ENCODE measurements at regions not wholly inside any gene's neighbourhood (a gene's known extent, or its start where the extent isn't known, plus 50 kb on each side); places are given as distances from the start of the nearest gene placed in this dataset.
"Not testable (repeated sequence)": the region's sequence is repeated elsewhere in the genome, so short reads cannot be mapped to it uniquely, and the experiment has no call there.

- H3K27me3 ChIP-seq (ENCODE audit: low read depth); in situ Hi-C loops (cut with MboI; ENCODE audit: low sequenced_read_pairs); H3K36me3 ChIP-seq (replicated peaks); H3K9me3 ChIP-seq; DNase-seq (ENCODE audit: low spot score in 2 of 2); H3K4me1 ChIP-seq; H3K4me3 ChIP-seq: not testable (repeated sequence)
These were observed 85.7 kb downstream of the POTEM start for GRCh38 chr14:19052977-19053376.

DNA sequence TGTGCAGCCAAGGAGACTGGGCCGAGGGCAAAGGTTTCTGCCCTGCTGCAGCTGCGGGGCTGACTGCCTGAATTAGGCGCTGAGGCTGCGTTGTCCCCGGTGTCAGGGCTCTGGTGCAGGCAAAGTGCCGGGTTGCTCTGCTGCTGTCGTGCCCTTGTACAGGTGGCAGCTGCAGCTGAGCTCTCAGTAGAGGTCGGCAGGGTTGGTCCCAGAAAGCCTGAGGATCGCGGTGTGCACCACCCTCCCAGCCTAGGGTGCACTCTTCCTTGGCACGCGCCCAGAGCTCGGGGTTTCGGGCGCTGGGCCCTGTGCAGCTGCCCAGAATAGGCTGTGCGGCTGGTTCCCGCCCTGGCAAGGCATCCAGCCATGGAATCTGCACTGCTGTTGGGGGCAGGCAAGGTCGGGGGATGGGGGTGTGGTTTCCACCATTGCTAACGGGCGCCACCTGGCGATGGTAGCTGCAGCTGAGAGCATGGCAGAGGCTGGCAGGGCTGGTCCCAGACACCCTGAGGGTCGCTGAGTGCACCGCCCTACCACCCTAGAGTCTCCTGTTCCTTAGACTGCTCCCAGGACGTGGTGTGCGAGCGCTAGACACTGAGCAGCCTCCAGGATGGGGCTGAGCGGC is 86.3 kb downstream of the POTEM start:
- H3K36me3 ChIP-seq (replicated peaks); DNase-seq (ENCODE audit: low spot score in 2 of 2); H3K27me3 ChIP-seq (ENCODE audit: low read depth); in situ Hi-C loops (cut with MboI; ENCODE audit: low sequenced_read_pairs); H3K4me1 ChIP-seq; H3K4me3 ChIP-seq; H3K9me3 ChIP-seq: not testable (repeated sequence)

GRCh38 chr14:19054108-19054721 is 87.0 kb downstream of the POTEM start:
- H3K4me3 ChIP-seq; in situ Hi-C loops (cut with MboI; ENCODE audit: low sequenced_read_pairs); H3K4me1 ChIP-seq; H3K36me3 ChIP-seq (replicated peaks); H3K27me3 ChIP-seq (ENCODE audit: low read depth); H3K9me3 ChIP-seq; DNase-seq (ENCODE audit: low spot score in 2 of 2): not testable (repeated sequence)

GRCh38 chr14:19054934-19055333 is 87.7 kb downstream of the POTEM start:
- H3K9me3 ChIP-seq; H3K4me3 ChIP-seq; H3K4me1 ChIP-seq; in situ Hi-C loops (cut with MboI; ENCODE audit: low sequenced_read_pairs); DNase-seq (ENCODE audit: low spot score in 2 of 2); H3K36me3 ChIP-seq (replicated peaks); H3K27me3 ChIP-seq (ENCODE audit: low read depth): not testable (repeated sequence)

- DNase-seq (ENCODE audit: low spot score in 2 of 2); H3K9me3 ChIP-seq; H3K27me3 ChIP-seq (ENCODE audit: low read depth); in situ Hi-C loops (cut with MboI; ENCODE audit: low sequenced_read_pairs); H3K4me3 ChIP-seq; H3K4me1 ChIP-seq; H3K36me3 ChIP-seq (replicated peaks): not testable (repeated sequence)
These were observed 91.8 kb downstream of the POTEM start for GRCh38 chr14:19059066-19059465.

GRCh38 chr14:19061689-19062450 is 94.6 kb downstream of the POTEM start:
- H3K4me1 ChIP-seq; DNase-seq (ENCODE audit: low spot score in 2 of 2); H3K9me3 ChIP-seq; H3K4me3 ChIP-seq; H3K36me3 ChIP-seq (replicated peaks); in situ Hi-C loops (cut with MboI; ENCODE audit: low sequenced_read_pairs); H3K27me3 ChIP-seq (ENCODE audit: low read depth): not testable (repeated sequence)

- DNase-seq (ENCODE audit: low spot score in 2 of 2); H3K9me3 ChIP-seq; in situ Hi-C loops (cut with MboI; ENCODE audit: low sequenced_read_pairs): not testable (repeated sequence)
These were observed 101.7 kb downstream of the POTEM start for GRCh38 chr14:19068957-19069356.

DNA sequence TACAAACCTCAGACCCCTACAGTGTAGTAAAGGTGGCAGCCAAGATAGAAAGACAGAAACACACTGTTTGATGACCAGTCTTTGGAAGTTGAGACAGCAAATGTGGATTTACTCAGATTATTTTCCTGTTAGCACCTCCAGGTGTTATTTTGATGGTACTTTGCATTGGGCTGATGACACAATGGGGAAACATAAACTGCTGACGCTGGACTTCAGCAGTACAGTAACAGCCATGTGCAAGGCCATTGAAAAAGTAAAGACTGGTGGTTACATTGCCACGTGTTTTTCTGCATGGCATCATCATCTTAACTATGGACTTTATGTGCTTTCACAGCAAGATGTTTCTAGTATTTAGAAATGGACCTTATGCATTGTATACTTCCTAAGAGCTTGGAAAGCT is 105.3 kb downstream of the POTEM start:
- DNase-seq (ENCODE audit: low spot score in 2 of 2); H3K27me3 ChIP-seq (ENCODE audit: low read depth); H3K4me1 ChIP-seq; in situ Hi-C loops (cut with MboI; ENCODE audit: low sequenced_read_pairs); H3K4me3 ChIP-seq; H3K36me3 ChIP-seq (replicated peaks); H3K9me3 ChIP-seq: not testable (repeated sequence)

More at GRCh38 chr14:19068957-19069356, 101.7 kb downstream of the POTEM start:
- H3K4me1 ChIP-seq; H3K27me3 ChIP-seq (ENCODE audit: low read depth); H3K36me3 ChIP-seq (replicated peaks); H3K4me3 ChIP-seq: not testable (repeated sequence)

- H3K36me3 ChIP-seq (replicated peaks); H3K27me3 ChIP-seq (ENCODE audit: low read depth); H3K9me3 ChIP-seq; H3K4me3 ChIP-seq; DNase-seq (ENCODE audit: low spot score in 2 of 2); H3K4me1 ChIP-seq; in situ Hi-C loops (cut with MboI; ENCODE audit: low sequenced_read_pairs): not testable (repeated sequence)
These were observed 121.4 kb downstream of the POTEM start for GRCh38 chr14:19088632-19089031.

- H3K27me3 ChIP-seq (ENCODE audit: low read depth); in situ Hi-C loops (cut with MboI; ENCODE audit: low sequenced_read_pairs); H3K4me1 ChIP-seq; H3K4me3 ChIP-seq; H3K36me3 ChIP-seq (replicated peaks); H3K9me3 ChIP-seq; DNase-seq (ENCODE audit: low spot score in 2 of 2): not testable (repeated sequence)
These were observed 126.0 kb downstream of the POTEM start for GRCh38 chr14:19093227-19093626.

DNA sequence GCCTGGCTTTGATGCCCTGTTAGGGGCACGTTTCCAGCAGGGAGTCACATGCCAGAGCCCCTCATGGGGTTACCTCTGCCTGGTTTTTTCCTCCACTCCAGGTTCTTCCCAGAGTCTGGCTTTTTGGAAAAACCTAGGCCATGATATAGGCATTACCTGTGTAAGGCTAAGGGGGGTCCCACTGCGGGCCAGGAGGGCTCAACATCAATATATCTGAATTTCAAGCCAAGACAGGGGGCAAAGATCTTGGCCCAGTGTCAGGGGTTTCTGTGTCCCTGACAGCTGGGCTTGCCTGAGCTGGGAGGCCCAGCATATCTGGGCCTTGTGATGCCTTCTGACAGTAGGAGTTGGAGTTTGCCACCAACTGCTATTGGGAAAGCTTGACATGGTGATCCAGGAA is 127.5 kb downstream of the POTEM start:
- in situ Hi-C loops (cut with MboI; ENCODE audit: low sequenced_read_pairs) = not testable (repeated sequence)

GRCh38 chr14:19095167-19095566 is 127.9 kb downstream of the POTEM start:
- DNase-seq (ENCODE audit: low spot score in 2 of 2); H3K36me3 ChIP-seq (replicated peaks); H3K27me3 ChIP-seq (ENCODE audit: low read depth); H3K9me3 ChIP-seq; H3K4me3 ChIP-seq; H3K4me1 ChIP-seq; in situ Hi-C loops (cut with MboI; ENCODE audit: low sequenced_read_pairs): not testable (repeated sequence)

More for the DNA sequence above, 127.5 kb downstream of the POTEM start:
- H3K4me1 ChIP-seq; DNase-seq (ENCODE audit: low spot score in 2 of 2); H3K4me3 ChIP-seq; H3K36me3 ChIP-seq (replicated peaks); H3K27me3 ChIP-seq (ENCODE audit: low read depth); H3K9me3 ChIP-seq: not testable (repeated sequence)

DNA sequence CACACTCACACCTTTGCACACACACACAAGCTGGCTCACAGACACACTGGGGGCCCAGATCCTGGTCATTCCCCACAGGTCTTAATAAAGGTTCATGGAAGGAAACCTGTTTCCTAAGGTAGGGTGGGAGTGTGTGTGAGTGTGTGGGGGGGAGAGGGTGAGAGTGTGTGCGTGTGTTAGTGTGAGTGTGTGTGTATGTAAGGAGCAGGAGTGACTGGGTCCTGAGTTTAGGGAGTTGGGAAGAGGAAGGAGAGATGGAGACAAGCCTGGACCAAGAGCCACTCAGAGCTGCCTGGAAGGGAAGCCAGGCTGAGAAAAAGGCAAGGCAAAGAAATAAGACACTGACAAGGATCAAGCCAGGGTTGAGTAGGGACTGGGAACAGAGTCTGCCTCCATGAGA is 129.2 kb downstream of the POTEM start:
- DNase-seq (ENCODE audit: low spot score in 2 of 2); H3K4me3 ChIP-seq; H3K9me3 ChIP-seq; H3K36me3 ChIP-seq (replicated peaks); in situ Hi-C loops (cut with MboI; ENCODE audit: low sequenced_read_pairs); H3K4me1 ChIP-seq; H3K27me3 ChIP-seq (ENCODE audit: low read depth): not testable (repeated sequence)

- H3K36me3 ChIP-seq (replicated peaks); H3K9me3 ChIP-seq; in situ Hi-C loops (cut with MboI; ENCODE audit: low sequenced_read_pairs); H3K4me3 ChIP-seq; H3K4me1 ChIP-seq; H3K27me3 ChIP-seq (ENCODE audit: low read depth): not testable (repeated sequence)
- peak; percentile 2 to 8 for DNase-seq (ENCODE audit: low spot score in 2 of 2)
These were observed 129.6 kb downstream of the POTEM start for GRCh38 chr14:19096876-19097275.
